Aorta (tissue), 5 donors: ENCODE measurements at regions not wholly inside any gene's neighbourhood (a gene's known extent, or its start where the extent isn't known, plus 50 kb on each side); places are given as distances from the start of the nearest gene placed in this dataset.

ENCODE experiments used
- ATAC-seq: fragments of 200-7000 bp; cut with Tn5 transposase; one replicate; pipeline ENCODE4 v1.9.1; 2022; ENCODE audit warnings: moderate library complexity; ENCODE audit not compliant: low FRiP score
- DNase-seq, 2 donors: peaks; one replicate each; pipeline ENCODE4 v3.0.0-alpha.2; 2020
- H3K27ac ChIP-seq, 2 donors: one replicate each; pipeline ENCODE4 v1.5.1; 2013; ENCODE audit warnings: low read length in 2 of 2, mild to moderate bottlenecking in 2 of 2, moderate library complexity in 2 of 2, control low read depth in 1 of 2, inconsistent platforms in 1 of 2, low read depth in 1 of 2
- H3K27me3 ChIP-seq, 2 donors: one replicate each; pipeline ENCODE4 v1.6.1; 2013; ENCODE audit warnings: control low read depth in 1 of 2, low read length in 1 of 2, mild to moderate bottlenecking in 1 of 2, moderate library complexity in 1 of 2; ENCODE audit not compliant: insufficient read depth in 2 of 2, control insufficient read depth in 1 of 2
- H3K36me3 ChIP-seq, 2 donors: one replicate each; pipeline ENCODE4 v1.6.1; 2013; ENCODE audit warnings: control low read depth in 1 of 2, low read length in 1 of 2, mild to moderate bottlenecking in 1 of 2; ENCODE audit not compliant: insufficient read depth in 2 of 2, control insufficient read depth in 1 of 2
- H3K4me1 ChIP-seq, 2 donors: one replicate each; pipeline ENCODE4 v1.6.1; 2013; ENCODE audit warnings: low read length in 2 of 2, control low read depth in 1 of 2, mild to moderate bottlenecking in 1 of 2, moderate library complexity in 1 of 2; ENCODE audit not compliant: insufficient read depth in 2 of 2, control insufficient read depth in 1 of 2
- H3K4me3 ChIP-seq, 2 donors: one replicate each; pipeline ENCODE4 v1.5.1; 2013; ENCODE audit warnings: low read length in 2 of 2, control low read depth in 1 of 2, mild to moderate bottlenecking in 1 of 2
- H3K9me3 ChIP-seq: one replicate; pipeline ENCODE4 v1.6.1; 2013; ENCODE audit warnings: mild to moderate bottlenecking, low read length; ENCODE audit not compliant: control insufficient read depth
- WGBS, 2 donors: extraction: QIAGEN DNeasy Blood & Tissue Kit; methylation state at CpG; one replicate each; pipeline ENCODE4 v1.1.7; 2013; 5-methylcytosine and 5-hydroxymethylcytosine counted together
- intact Hi-C, 2 donors: fragments of 100-400 bp; cut with DNase I; formaldehyde crosslinking; loops; one replicate each; pipeline versions ENCODE4 v1.14.2 to v1.15.0; 2022
- donor health status: healthy with polysubstance abuse.
- donor health status: Bipolar disorder and iron deficiency.
- donor health status: DM: no; HTN: no; CAD: no.
- donor health status: DM: no; HTN: no; CAD: no.
- donor health status: DM: yes; HTN: yes; CAD: no.

DNA sequence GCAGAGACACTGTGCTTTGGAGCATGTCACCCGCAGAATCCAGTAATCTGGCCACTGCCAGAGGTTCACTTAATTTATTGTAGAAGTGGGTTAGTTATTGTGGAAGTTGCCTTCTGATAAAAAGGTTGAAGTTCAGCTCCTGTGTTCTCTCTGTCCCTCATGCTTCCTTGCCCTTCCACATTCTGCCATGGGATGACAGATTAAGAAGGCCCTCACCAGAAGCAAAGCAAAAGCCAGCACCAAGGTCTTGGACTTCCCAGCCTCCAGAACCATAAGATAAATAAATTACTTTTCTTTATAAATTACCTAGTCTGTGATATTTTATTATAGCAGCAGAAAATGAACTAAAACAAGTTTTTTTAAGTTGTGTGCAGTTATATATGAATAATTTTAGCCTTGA is 145.0 kb upstream of the SH3BP4 start:
- Histone ChIP-seq H3K9me3 (no peaks in the 10 kb centered on the region), H3K27me3 (no peaks in the 10 kb centered on the region), H3K27ac (no peak overlapping the region), H3K4me1 (no peaks in the 10 kb centered on the region), H3K4me3 (no peak overlapping the region), H3K36me3 (no peaks in the 10 kb centered on the region)
- intact Hi-C loops: no loop called here
- DNase-seq: no peak
- 94 to 97% methylated on average over 1 of the region's 1 CpG for WGBS, 2 donors
- ATAC-seq: no peak

DNA sequence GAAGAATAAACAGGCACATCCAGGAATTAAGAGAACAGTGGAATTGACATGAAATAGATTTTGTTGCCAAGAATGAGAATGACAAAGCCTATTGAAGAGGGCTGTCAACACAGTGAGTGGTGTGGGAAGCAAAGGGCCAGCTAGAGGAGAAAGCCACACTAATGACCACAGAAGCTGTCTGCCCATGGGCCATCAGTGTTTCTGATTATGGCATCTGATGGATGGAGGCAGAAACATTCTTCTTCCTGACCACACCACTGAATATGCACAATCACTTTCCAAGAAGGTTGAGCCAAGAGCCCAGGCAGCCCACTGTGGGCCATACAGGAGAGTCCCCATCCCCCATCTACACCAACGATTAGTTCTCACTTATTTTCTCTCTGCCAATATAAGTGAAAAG is 146.0 kb upstream of the SH3BP4 start:
- no peaks in the 10 kb centered on the region for H3K4me1 ChIP-seq
- DNase-seq (no peak), ATAC-seq (no peak)
- 86 to 90% methylated on average over 1 of the region's 1 CpG for WGBS, 2 donors
- intact Hi-C loops: no loop called here
- H3K9me3 ChIP-seq: no peaks in the 10 kb centered on the region
- H3K27ac ChIP-seq: no peak overlapping the region
- no peaks in the 10 kb centered on the region for H3K27me3 ChIP-seq
- H3K36me3 ChIP-seq: no peaks in the 10 kb centered on the region
- no peak overlapping the region for H3K4me3 ChIP-seq

DNA sequence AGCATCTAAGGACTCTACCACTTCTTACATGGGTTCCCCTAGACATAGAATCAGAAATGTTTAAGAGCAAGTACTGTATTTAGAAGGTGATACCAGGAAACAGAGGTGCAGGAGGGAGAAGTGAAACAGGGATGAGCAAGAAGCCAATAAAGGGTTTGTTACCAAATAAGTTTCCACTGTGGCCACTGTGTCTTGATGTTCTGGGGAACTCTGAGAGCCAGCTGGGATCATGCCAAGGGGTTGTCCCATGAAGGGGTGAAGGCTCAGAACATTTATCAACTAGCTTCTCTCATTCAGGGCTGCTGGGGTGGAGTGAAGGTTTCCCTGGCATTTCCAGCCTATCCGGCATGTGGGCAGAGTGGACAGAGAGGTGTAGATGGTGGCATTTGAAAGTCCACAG is 147.1 kb upstream of the SH3BP4 start:
- 0 to 100% methylated on average over 1 of the region's 1 CpG for WGBS, 2 donors
- ATAC-seq (no peak), DNase-seq (no peak)
- intact Hi-C loops: no loop called here
- Histone ChIP-seq H3K9me3 (no peaks in the 10 kb centered on the region), H3K27ac (no peak overlapping the region), H3K27me3 (no peaks in the 10 kb centered on the region), H3K36me3 (no peaks in the 10 kb centered on the region), H3K4me3 (no peak overlapping the region), H3K4me1 (no peaks in the 10 kb centered on the region)

DNA sequence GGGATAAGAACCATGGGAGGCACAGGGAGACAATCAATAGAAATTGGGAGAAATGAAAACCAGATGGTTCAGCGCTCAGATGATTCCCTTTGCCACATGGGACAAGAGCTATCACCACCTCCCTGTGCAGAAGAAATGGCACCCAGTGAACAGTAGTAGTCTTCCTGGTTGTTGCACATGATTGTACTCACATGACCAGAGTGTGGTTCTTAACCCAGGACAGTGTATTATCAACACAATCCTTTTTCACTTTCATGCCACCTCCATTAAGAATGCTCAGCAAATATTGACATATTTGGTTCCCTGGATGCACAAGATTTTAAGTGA is 149.0 kb upstream of the SH3BP4 start:
- Histone ChIP-seq H3K4me1 (no peaks in the 10 kb centered on the region), H3K4me3 (no peak overlapping the region), H3K27me3 (no peaks in the 10 kb centered on the region), H3K9me3 (no peaks in the 10 kb centered on the region), H3K36me3 (no peaks in the 10 kb centered on the region), H3K27ac (no peak overlapping the region)
- 96 to 97% methylated on average over 1 of the region's 1 CpG for WGBS, 2 donors
- ATAC-seq: no peak
- no peak for DNase-seq
- intact Hi-C loops: no loop called here

DNA sequence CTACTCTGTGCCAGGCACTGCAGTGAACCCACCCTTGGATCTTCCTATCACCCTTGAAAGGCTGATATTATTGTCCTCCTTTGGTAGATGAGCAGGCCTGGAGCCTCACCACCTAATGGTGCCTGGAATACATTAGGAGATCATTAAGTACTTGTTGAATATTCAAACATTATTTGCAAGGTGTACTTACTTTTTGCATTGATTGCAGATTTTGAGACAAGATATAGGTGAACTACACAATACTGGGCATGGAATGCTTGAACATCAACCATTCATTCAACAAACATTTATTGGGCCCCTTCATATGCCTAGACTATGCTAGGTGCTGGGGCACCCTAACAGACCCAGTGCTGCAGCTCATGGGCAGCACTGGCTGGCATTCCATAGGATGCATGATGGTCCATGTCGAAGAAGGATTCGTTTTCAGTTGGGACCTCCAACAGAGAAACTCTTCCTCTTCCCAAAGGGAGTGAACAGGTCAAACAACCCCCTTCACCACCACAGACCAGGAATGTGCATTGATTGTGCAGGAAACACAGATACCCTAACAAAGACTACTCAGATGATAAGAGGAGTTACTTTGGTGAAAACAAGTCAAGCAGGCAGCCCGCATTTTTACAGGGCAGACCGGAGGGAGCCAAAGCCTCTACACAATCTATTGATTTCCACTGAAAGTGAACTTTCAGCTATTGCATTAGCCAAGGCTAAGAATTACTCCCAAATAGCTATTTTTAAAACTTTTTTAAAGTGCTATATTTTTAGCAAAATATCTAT is 149.6 kb upstream of the SH3BP4 start:
- ATAC-seq (no peak), DNase-seq (no peak)
- intact Hi-C loops: no loop called here

DNA sequence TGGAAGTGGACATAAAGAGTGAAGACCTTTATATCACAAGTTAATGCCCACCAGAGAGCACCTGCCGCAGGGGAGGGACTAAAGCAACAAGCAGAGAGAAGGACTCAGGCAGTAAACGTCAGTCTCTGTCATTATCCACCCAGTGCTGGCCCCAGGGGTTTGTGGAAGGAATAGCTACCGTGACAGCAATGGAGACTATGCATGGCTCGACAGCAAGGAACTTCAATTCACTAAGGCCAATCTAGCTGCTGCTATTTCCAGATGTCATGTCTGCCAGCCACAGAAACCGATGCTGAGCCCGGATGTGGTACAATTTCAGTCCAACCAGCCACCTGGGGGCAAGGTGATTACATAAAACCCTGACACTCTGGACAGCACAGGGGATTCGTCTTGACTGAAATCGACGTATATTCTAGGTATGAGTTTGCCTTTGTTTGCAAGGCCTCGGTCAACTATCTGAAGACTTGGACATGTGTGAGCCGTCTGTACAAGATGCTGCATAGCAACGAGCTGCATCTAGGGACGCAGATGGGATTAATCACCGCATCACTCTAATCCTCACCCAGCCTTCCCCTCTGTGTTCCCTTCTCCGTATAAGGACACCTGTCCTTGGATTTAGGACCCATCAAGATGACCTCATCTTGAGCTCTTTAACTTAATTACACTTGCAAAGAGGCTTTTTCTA is 154.1 kb upstream of the SH3BP4 start:
- no peak overlapping the region for H3K27ac ChIP-seq
- ATAC-seq (no peak), DNase-seq (no peak)
- no peak overlapping the region for H3K4me3 ChIP-seq
- no peaks in the 10 kb centered on the region for H3K9me3 ChIP-seq
- intact Hi-C loops: no loop called here
- H3K36me3 ChIP-seq: no peaks in the 10 kb centered on the region
- H3K27me3 ChIP-seq: no peaks in the 10 kb centered on the region
- no peaks in the 10 kb centered on the region for H3K4me1 ChIP-seq
- WGBS, 2 donors: 81 to 83% methylated on average over 15 of the region's 15 CpGs

More for the DNA sequence above, 149.6 kb upstream of the SH3BP4 start:
- no peak overlapping the region for H3K27ac ChIP-seq
- no peaks in the 10 kb centered on the region for H3K27me3 ChIP-seq
- no peaks in the 10 kb centered on the region for H3K9me3 ChIP-seq
- 89 to 93% methylated on average over 4 of the region's 4 CpGs for WGBS, 2 donors
- H3K36me3 ChIP-seq: no peaks in the 10 kb centered on the region
- no peak overlapping the region for H3K4me3 ChIP-seq
- H3K4me1 ChIP-seq: no peaks in the 10 kb centered on the region

DNA sequence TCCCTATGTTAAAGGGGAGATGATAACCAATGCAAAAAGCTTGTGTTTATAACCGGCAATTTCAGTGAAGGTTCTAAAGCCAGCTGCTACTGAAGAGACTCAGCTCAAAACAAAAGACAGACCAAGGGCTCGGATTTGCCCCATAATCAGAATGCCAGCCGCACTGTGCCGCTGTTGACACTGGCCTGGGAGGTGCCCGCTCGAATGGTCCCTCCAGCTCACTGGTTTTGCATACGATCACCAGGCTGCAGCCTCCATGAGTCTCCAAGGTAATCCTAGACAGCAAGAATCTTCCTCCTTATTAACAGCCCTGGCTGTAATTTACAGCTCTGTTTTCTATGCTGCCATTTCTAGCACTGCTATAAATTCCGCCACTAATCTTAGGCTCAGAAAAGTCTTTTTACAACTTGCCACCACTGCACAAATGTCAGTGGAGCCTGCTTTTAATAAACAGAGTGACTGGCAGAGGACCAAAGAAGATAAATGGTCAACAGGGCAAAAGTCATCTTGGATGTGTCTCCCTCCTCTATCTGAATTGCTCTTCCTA is 155.7 kb upstream of the SH3BP4 start:
- WGBS, 2 donors: 84% methylated on average over 8 of the region's 8 CpGs
- Histone ChIP-seq H3K36me3 (no peaks in the 10 kb centered on the region), H3K4me1 (no peaks in the 10 kb centered on the region), H3K4me3 (no peak overlapping the region), H3K27ac (no peak overlapping the region), H3K9me3 (no peaks in the 10 kb centered on the region), H3K27me3 (no peaks in the 10 kb centered on the region)
- DNase-seq (no peak), ATAC-seq (no peak)
- intact Hi-C loops: no loop called here

DNA sequence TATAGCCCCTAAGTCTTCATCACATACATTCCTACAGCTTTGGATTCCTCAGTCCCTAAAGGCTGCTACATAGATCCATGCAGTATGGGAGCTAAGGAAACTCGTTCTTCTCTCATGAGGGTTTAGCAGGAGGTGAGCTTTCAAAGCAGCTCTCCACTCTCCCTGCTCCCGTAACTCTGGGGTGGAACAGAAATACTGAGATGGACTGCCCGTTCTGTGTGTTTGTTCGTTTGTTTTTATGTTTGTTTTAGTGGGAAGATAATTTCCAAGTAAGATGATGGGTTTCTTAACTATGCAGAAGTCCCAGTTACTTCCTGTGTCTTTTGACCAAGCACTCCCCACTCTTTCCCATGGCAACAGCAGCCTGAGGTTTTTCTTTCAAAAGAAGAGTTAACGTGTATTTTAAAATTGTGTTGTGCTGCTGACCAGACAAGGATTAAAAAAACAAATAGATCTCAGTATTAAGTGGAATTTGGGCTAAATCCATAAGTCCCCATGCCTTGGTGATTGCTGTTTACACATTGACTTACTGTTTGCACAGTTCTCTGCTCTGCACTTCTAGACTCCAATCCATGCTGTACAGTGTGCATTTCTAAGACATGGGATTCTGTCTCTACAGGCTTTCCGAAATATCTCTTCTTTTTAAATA is 156.4 kb upstream of the SH3BP4 start:
- no peak overlapping the region for H3K4me3 ChIP-seq
- no peak overlapping the region for H3K27ac ChIP-seq
- no peaks in the 10 kb centered on the region for H3K4me1 ChIP-seq
- H3K9me3 ChIP-seq: no peaks in the 10 kb centered on the region
- ATAC-seq (no peak), DNase-seq (no peak)
- 51 to 55% methylated on average over 6 of the region's 6 CpGs for WGBS, 2 donors
- intact Hi-C loops: no loop called here
- H3K36me3 ChIP-seq: no peaks in the 10 kb centered on the region
- no peaks in the 10 kb centered on the region for H3K27me3 ChIP-seq
